Kidney (tissue), 13 donors: ENCODE measurements at regions not wholly inside any gene's neighbourhood (a gene's known extent, or its start where the extent isn't known, plus 50 kb on each side); places are given as distances from the start of the nearest gene placed in this dataset.

Source experiments
- DNase-seq, 5 donors: peaks; one replicate each; pipeline ENCODE4 v3.0.0-alpha.2; 2013 to 2020
- FAIRE-seq: peaks from 2 replicates; lab custom pipeline; 2012; peaks lifted over from hg19 to GRCh38; lab: Jason Lieb, UNC
- H3K27ac ChIP-seq, 2 donors: one replicate each; pipeline ENCODE4 v1.7.0; 2013; ENCODE audit warnings: low read depth in 2 of 2, low read length in 2 of 2, inconsistent platforms in 1 of 2
- H3K27me3 ChIP-seq: one replicate; pipeline ENCODE4 v1.7.1; 2013; ENCODE audit warnings: low read length, inconsistent platforms; ENCODE audit not compliant: control insufficient read depth, insufficient read depth
- H3K36me3 ChIP-seq, 3 donors: one replicate each; pipeline versions ENCODE4 v1.7.0 to v1.7.1; 2013; ENCODE audit warnings: low read length in 3 of 3, control low read depth in 1 of 3, inconsistent platforms in 1 of 3; ENCODE audit not compliant: insufficient read depth in 3 of 3, control insufficient read depth in 2 of 3
- H3K4me1 ChIP-seq, 3 donors: one replicate each; pipeline versions ENCODE4 v1.7.0 to v1.7.1; 2013; ENCODE audit warnings: low read length in 3 of 3, inconsistent platforms in 1 of 3, low read depth in 1 of 3; ENCODE audit not compliant: control insufficient read depth in 2 of 3, insufficient read depth in 2 of 3
- H3K4me3 ChIP-seq, 3 donors: one replicate each; pipeline versions ENCODE4 v1.7.0 to v1.8.1; 2013; ENCODE audit warnings: low read length in 3 of 3, control low read depth in 1 of 3, inconsistent platforms in 1 of 3
- H3K9ac ChIP-seq, 3 donors: one replicate each; pipeline versions ENCODE4 v1.7.0 to v1.7.1; 2013; ENCODE audit warnings: low read length in 3 of 3, control low read depth in 1 of 3, inconsistent platforms in 1 of 3
- H3K9me3 ChIP-seq, 3 donors: one replicate each; pipeline versions ENCODE4 v1.7.0 to v1.7.1; 2013; ENCODE audit warnings: low read length in 3 of 3, control low read depth in 1 of 3, inconsistent platforms in 1 of 3; ENCODE audit not compliant: control insufficient read depth in 2 of 3, insufficient read depth in 1 of 3
- intact Hi-C: fragments of 100-400 bp; cut with DNase I; formaldehyde crosslinking; loops from one replicate; pipeline ENCODE4 v1.11.1; 2022
- TF ChIP-seq, protein P1 (sequence below): IDR thresholded peaks from 3 replicates; pipeline ENCODE4 v1.5.1; 2012; ENCODE audit warnings: mild to moderate bottlenecking, moderate library complexity, borderline replicate concordance; ENCODE audit not compliant: insufficient read depth; ENCODE audit errors: extremely low read depth
- donor health status: control.
- donor health status: control.
- donor health status: control.
- donor health status: control.
- donor health status: control.
- donor health status: DM: yes; HTN: yes; CAD: no.
- donor health status: Normal renal cell carcinoma (clear cell type).

DNA sequence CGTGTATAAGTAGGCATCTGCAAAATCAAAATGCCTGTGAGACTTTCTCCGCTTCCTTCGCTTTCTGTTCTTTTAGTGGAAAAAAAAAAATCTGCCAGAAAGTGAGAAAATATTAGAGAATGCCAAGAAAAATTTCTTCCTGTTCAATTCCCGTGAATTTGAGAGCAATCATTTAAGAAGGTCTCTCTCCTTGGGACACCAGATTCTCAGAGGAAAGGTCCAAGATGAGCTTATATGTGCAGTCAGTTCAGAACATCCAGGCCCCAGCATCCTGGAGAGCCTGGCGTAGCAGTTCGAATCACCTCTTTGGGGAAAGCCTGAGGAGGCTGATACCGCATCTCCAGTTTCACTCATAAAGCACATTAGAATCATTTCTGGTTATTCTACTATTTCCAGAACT is 912.8 kb downstream of the GALC start:
- DNase-seq (no peak), FAIRE-seq (no peak)
- H3K4me1 ChIP-seq, result no peaks in the 10 kb centered on the region
- H3K27me3 ChIP-seq, result no peaks in the 10 kb centered on the region
- H3K9ac ChIP-seq, result no peak overlapping the region
- no peak overlapping the region for H3K27ac ChIP-seq
- intact Hi-C loops, result no loop called here
- no peaks in the 10 kb centered on the region for H3K9me3 ChIP-seq
- H3K4me3 ChIP-seq, result no peak overlapping the region
- TF ChIP-seq, protein P1, sequence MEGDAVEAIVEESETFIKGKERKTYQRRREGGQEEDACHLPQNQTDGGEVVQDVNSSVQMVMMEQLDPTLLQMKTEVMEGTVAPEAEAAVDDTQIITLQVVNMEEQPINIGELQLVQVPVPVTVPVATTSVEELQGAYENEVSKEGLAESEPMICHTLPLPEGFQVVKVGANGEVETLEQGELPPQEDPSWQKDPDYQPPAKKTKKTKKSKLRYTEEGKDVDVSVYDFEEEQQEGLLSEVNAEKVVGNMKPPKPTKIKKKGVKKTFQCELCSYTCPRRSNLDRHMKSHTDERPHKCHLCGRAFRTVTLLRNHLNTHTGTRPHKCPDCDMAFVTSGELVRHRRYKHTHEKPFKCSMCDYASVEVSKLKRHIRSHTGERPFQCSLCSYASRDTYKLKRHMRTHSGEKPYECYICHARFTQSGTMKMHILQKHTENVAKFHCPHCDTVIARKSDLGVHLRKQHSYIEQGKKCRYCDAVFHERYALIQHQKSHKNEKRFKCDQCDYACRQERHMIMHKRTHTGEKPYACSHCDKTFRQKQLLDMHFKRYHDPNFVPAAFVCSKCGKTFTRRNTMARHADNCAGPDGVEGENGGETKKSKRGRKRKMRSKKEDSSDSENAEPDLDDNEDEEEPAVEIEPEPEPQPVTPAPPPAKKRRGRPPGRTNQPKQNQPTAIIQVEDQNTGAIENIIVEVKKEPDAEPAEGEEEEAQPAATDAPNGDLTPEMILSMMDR, result no peak
- no peaks in the 10 kb centered on the region for H3K36me3 ChIP-seq

DNA sequence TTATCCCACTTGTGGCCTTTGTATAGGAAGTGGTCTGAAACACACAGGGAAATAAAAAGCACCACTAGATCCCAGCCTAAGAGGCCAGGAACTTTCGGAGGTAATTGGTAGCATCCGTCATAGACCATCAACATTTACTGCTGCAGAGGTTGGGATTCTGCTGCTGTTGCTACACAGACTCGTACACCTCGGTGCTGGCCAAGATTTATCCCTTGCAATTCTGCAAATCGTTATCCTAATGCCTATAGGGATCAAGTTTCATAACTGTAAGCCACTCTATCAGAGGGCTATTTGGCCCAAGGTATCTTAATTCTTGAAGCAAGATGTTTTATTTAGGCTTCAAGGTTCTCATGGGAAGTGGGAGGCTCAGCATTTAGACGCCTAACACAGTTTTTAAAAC is 913.6 kb downstream of the GALC start:
- H3K27me3 ChIP-seq, result no peaks in the 10 kb centered on the region
- DNase-seq (no peak), FAIRE-seq (no peak)
- H3K36me3 ChIP-seq, result no peaks in the 10 kb centered on the region
- H3K4me3 ChIP-seq, result no peak overlapping the region
- no peak overlapping the region for H3K27ac ChIP-seq
- intact Hi-C loops, result no loop called here
- H3K4me1 ChIP-seq, result no peaks in the 10 kb centered on the region
- no peak overlapping the region for H3K9ac ChIP-seq
- TF ChIP-seq, protein P1, result no peak
- no peaks in the 10 kb centered on the region for H3K9me3 ChIP-seq

DNA sequence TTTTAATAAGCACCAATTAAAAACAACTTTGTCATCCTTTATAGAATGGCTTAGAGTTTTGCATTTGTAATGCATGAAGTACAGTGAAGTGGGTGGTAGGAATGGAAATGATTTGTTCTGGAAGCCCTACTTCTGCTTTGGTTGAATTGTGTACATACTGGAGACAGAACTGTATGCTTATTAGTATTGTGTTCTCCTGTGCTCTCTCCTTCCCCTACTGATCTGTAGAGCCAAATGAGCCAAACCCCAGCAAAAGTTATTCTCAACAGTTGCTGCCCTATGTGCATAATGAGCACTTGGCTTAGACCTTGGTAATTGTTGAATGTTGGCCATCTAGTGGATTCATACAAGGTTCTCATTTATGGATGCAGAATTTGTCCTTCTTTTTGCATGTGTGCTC is 916.1 kb downstream of the GALC start:
- H3K9ac ChIP-seq, result no peak overlapping the region
- H3K4me3 ChIP-seq, result no peak overlapping the region
- no peaks in the 10 kb centered on the region for H3K4me1 ChIP-seq
- TF ChIP-seq, protein P1, result no peak
- no peaks in the 10 kb centered on the region for H3K27me3 ChIP-seq
- FAIRE-seq, result no peak
- H3K27ac ChIP-seq, result no peak overlapping the region
- no peak for DNase-seq
- no peaks in the 10 kb centered on the region for H3K36me3 ChIP-seq
- intact Hi-C loops, result no loop called here
- H3K9me3 ChIP-seq, result no peaks in the 10 kb centered on the region

DNA sequence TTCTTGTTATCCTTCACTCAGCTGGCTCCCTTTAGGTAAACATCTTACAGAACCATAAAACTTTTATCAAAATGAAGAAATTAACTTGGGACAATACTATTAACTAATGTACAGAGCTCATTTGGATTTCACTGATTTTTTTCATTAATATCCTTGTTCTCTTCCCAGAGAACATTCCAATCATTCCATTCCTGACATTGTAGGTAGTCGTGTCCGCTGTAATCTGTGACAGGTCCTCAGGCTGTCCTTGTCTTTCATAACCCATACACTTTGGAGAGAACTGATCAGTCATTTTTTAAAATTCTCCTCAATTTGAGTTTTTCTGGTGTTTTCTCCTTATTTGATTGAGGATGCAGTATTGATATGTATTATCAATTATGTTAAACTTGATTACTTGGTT is 916.8 kb downstream of the GALC start:
- TF ChIP-seq, protein P1, result no peak

More for the DNA sequence above, 916.8 kb downstream of the GALC start:
- no peaks in the 10 kb centered on the region for H3K4me1 ChIP-seq
- no peak for FAIRE-seq
- no peak for DNase-seq
- intact Hi-C loops, result no loop called here
- H3K27me3 ChIP-seq, result no peaks in the 10 kb centered on the region
- H3K27ac ChIP-seq, result no peak overlapping the region
- H3K36me3 ChIP-seq, result no peaks in the 10 kb centered on the region
- no peaks in the 10 kb centered on the region for H3K9me3 ChIP-seq
- H3K9ac ChIP-seq, result no peak overlapping the region
- no peak overlapping the region for H3K4me3 ChIP-seq
